NCI-H345 (cell line): ENCODE measurements at regions not wholly inside any gene's neighbourhood (a gene's known extent, or its start where the extent isn't known, plus 50 kb on each side); places are given as distances from the start of the nearest gene placed in this dataset.

Source experiments
- DNase-seq: peaks from one replicate; lab custom pipeline; 2025; lab: John Stamatoyannopoulos, UW

- DNase-seq: no peak
Measured at GRCh38 chr15:100784493-100785180, 95.0 kb upstream of the ALDH1A3 start.

- no peak for DNase-seq
Measured at GRCh38 chr15:100785181-100786138, 94.2 kb upstream of the ALDH1A3 start.

- no peak for DNase-seq
Measured at GRCh38 chr15:100786139-100786531, 93.5 kb upstream of the ALDH1A3 start.

DNA sequence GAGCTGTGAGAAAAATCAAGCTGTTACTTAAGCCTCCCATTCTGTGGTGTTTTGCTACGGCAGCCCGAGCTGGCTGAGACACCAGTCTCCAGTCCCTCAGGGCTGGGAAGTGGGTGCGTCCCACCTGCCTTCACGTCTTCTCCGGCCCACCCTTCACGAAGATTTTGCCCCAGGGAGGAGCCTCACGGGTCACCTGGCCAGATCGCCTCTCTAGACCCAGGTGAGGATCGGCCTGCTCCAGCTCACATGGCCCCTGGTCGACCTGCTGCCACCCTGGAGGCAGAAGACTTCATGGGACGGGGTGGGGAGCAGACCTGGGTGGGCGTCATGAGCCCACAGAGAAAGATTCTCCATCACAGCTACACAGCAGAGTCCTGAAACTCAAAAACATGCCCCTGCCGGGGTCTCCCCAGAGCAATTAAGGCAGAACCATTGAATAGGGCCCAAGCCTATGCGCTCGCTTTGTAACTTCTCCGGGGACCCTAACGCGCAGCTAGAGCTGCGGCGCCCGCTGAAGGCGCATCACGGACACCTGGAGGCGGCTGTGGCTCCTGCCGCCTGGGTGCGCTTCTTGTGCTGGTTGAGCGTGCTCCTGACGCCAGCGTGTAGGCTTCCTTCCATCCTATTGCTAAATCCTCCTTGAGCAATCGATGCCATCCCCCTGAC, 92.6 kb upstream of the ALDH1A3 start:
- DNase-seq: no peak

GRCh38 chr15:100787567-100788417, 91.8 kb upstream of the ALDH1A3 start:
- DNase-seq: no peak

GRCh38 chr15:100788418-100789105, 91.1 kb upstream of the ALDH1A3 start:
- no peak for DNase-seq

- no peak for DNase-seq
Measured at GRCh38 chr15:100790786-100791265, 88.8 kb upstream of the ALDH1A3 start.

DNA sequence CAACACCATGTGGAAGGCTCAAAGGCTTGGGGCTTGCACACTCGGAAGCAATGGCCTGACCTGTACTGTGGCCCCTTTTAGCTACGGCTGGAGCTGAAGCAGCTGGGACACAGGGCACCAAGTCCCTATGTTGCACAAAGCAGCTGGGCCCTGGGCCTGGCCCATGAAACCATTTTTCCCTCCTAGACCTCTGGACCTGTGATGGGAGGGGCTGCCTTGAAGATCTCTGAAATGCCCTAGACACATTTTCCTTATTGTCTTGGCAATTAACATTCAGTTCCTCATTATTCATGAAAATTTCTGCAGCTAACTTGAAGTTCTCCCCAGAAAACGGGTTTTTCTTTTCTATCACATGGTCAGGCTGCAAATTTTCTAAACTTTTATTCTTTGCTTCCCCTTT, 85.6 kb upstream of the ALDH1A3 start:
- no peak for DNase-seq

DNA sequence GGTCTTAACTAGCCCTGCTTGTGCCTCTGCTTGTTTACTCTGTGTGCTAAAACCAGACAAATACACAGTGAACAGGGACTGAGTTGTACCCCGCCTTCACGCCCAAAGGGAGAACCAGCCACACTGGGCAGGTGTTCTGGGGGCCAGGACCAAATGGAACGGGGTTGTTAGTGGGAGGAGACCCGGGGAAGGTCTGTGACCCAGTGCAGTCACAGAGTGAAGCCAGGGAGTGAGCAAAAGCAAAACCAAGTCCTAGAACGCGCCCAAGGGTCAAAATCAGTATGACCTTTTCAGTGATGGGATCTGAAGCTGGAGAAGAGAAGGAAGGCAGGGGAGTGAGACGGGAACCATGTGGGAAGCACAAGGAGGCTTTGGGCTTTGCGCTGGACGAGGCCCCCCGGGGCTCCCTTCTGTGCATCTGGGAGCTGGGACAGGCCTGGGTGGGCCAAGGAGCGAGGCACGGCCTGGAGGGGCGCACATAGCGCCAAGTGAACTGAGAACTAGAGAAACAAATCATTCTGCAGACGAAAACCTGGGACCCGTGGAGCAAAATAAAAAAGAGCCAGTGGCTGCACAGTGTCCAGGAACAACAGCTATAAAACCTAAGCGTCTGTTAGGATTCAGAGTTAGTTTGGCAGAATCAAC, 78.3 kb upstream of the ALDH1A3 start:
- no peak for DNase-seq

DNA sequence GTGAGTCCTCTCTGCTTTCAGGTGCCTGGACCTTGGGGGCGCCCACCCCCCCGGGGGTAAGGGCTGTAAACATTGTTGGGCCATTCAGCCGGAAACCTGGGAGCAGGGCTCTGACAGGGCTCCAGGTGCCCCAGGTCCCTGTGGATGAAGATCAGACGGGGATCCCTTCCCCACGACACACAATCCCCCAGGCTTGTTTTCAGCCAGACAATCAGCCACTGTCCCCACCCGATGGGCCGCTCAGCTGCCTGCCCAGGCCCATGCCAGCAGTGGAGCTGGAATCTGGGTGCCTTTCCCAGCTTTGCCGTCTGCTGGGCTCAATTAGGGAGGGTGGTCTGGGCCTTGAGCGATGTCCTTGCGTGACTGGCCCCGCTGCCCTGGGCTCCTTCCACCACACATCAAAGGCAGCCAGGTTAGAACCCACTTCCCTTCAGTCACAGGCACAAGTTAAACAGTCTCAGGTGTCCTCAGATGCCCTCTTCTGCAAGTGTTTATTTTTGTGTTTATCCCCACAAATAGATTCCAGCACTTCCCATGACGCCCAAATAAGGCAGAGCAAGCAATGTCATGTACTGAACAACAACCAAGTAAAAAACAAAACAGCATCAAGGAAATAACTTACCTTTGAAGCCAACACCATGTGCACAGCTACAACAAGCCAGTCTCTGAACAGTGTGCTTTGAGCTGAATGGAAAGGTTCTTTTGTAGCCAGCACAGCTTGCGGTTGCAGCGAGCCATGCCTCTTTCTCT, 77.0 kb upstream of the ALDH1A3 start:
- no peak for DNase-seq

DNA sequence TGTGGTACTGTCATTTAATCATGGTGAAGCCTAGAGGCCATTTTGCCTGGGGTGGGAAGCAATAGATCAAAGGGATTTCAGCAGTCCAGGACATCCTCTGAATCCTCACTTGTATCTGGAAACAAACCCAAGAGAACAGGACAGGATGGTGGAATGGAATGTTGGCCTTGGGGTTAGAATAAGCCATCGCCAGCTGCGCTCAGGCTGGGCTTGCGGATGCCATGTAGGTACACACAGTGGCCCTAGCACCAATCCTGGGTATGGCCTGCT, 76.5 kb upstream of the ALDH1A3 start:
- no peak for DNase-seq

DNA sequence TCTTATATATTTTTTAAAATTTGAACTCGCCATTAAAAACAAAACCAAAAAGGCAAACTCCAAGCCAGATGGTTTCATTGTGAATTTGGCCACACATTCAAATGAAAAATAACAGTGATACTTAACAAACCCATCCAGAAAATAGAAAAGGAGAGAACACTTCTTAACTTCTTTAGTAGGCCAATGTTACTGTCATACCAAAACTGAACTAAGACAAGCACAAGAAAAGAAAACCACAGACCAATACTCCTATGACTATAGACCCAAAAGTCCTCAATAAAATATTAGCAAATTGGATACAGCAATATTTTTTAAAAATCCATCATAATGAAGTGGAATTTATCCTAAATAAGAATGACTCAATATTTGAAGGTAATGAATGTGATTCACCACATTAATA, 73.5 kb upstream of the ALDH1A3 start:
- no peak for DNase-seq

GRCh38 chr15:100807028-100807427, 72.6 kb upstream of the ALDH1A3 start:
- no peak for DNase-seq

DNA sequence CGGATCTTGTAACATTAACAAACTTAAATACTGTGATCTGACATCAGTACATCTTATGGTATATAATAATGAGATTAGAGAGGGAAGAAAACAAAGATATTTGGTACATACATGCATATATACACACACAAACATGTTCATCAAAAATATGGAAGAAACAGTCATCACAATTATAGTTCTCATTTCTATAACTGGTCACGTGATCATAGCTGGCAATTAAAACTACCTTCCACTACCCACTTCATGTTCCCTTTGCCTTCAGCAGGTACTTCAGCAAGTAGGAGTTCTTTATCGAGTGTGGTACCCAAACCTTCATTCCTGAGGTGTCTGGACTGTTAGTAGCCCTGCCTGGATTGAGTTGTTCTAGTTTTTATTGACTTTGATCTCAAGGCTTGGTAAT, 70.9 kb upstream of the ALDH1A3 start:
- no peak for DNase-seq

- DNase-seq: no peak
Measured at GRCh38 chr15:100809151-100809550, 70.5 kb upstream of the ALDH1A3 start.

GRCh38 chr15:100809587-100809986, 70.0 kb upstream of the ALDH1A3 start:
- no peak for DNase-seq

- DNase-seq: no peak
Measured at GRCh38 chr15:100810229-100810628, 69.4 kb upstream of the ALDH1A3 start.

DNA sequence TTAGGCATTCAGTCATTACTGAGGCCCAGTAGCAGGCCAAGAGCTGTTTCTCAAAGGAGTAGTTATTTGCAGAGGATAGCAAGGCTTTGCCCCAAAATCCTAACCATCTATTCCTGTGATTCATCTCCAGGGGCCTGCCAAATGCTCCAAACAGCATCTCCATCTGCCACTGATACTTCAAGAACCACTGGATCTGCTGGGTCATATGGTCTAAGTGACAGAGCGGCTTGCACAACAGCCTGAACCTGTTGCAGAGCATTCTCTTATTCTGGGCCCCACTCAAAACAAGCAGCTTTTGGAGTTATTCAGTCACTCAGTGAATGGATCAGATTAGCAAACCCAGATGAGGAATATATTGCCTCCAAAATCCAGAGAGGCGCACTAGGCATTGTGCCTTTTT, 68.8 kb upstream of the ALDH1A3 start:
- no peak for DNase-seq

GRCh38 chr15:100812802-100813201, 66.8 kb upstream of the ALDH1A3 start:
- DNase-seq: no peak

GRCh38 chr15:100818927-100819326, 60.7 kb upstream of the ALDH1A3 start:
- no peak for DNase-seq
